ENCODE measurements at regions not wholly inside any gene's neighbourhood (a gene's known extent, or its start where the extent isn't known, plus 50 kb on each side); places are given as distances from the start of the nearest gene placed in this dataset.

DNA sequence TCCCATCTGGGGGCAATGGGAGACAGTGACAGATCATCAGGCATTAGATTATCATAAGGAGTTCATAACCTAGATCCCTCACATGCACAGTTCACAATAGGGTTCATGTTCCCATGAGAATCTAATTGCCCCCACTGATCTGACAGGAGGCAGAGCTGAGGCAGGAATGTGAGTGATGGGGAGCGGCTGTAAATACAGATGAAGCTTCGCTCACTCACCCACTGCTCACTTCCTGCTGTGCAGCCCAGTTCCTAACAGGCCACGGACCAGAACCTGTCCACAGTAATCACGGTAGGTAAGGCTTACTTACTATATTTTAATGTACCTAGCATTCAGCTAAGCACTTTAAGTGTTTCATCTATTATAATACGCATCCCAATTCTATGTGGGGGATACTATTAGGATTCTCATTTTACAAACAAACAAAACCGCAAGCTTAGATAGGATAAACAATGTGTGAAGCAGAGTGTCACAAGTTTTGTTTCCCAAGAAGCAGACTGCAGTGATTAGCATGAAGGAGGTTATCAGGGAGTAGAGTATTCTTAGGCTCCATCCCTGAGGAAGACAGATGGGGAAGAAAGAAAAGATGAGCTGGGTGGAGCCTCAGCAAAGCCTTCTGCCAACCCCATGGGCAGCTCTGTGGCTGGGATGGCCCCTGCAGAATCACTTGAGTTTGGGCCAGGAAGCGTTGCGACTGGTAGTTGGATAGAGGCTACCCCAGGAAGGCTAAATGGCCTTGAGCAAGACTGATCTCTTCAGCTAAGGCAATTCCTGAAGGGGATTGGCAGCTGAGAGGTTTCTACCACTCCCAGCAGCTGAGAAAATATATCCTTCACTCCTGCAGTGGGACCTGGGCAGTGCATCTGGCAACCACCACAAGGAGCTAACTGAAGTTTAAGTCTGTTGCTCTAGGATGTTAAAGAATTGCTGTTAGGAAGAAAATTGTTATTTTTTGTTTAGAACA is 133.1 kb downstream of the MREG start:
- Histone ChIP-seq H3K4me2 (ENCODE audit: low read length) (no peak overlapping the region), H4K20me1 (ENCODE audit: control insufficient read depth, insufficient read depth, low read depth, low read length) (no peaks in the 10 kb centered on the region), H3K4me3 (ENCODE audit: low read length) (no peak overlapping the region), H3K79me2 (ENCODE audit: control insufficient read depth, low read length) (no peaks in the 10 kb centered on the region), H3K36me3 (ENCODE audit: control insufficient read depth, low read length) (no peaks in the 10 kb centered on the region), H3K9me3 (ENCODE audit: control insufficient read depth, insufficient read depth, low read length) (no peaks in the 10 kb centered on the region), H3K9me2 (replicated peaks; ENCODE audit: control insufficient read depth, low read length) (no peaks in the 10 kb centered on the region), H3K27ac (ENCODE audit: low read depth, low read length) (no peak overlapping the region), H3K27me3 (ENCODE audit: control insufficient read depth, low read length) (no peaks in the 10 kb centered on the region), H3F3A (ENCODE audit: control insufficient read depth, insufficient read depth) (no peaks in the 10 kb centered on the region), H3K4me1 (ENCODE audit: control insufficient read depth, low read length) (no peaks in the 10 kb centered on the region)
- TF ChIP-seq, protein P1, sequence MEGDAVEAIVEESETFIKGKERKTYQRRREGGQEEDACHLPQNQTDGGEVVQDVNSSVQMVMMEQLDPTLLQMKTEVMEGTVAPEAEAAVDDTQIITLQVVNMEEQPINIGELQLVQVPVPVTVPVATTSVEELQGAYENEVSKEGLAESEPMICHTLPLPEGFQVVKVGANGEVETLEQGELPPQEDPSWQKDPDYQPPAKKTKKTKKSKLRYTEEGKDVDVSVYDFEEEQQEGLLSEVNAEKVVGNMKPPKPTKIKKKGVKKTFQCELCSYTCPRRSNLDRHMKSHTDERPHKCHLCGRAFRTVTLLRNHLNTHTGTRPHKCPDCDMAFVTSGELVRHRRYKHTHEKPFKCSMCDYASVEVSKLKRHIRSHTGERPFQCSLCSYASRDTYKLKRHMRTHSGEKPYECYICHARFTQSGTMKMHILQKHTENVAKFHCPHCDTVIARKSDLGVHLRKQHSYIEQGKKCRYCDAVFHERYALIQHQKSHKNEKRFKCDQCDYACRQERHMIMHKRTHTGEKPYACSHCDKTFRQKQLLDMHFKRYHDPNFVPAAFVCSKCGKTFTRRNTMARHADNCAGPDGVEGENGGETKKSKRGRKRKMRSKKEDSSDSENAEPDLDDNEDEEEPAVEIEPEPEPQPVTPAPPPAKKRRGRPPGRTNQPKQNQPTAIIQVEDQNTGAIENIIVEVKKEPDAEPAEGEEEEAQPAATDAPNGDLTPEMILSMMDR (IDR thresholded peaks at IDR 0.05; ENCODE audit: low read depth, low read length, poor library complexity, severe bottlenecking), result no peak
- no peak for TF ChIP-seq EZH2phosphoT487 (IDR thresholded peaks at IDR 0.05; ENCODE audit: borderline replicate concordance, low read length)

- no peak for TF ChIP-seq EZH2phosphoT487 (IDR thresholded peaks at IDR 0.05; ENCODE audit: borderline replicate concordance, low read length)
- TF ChIP-seq, protein P1 (IDR thresholded peaks at IDR 0.05; ENCODE audit: low read depth, low read length, poor library complexity, severe bottlenecking), result no peak
- H3K27ac ChIP-seq (ENCODE audit: low read depth, low read length), result no peak overlapping the region
- no peaks in the 10 kb centered on the region for H3K36me3 ChIP-seq (ENCODE audit: control insufficient read depth, low read length)
- H3F3A ChIP-seq (ENCODE audit: control insufficient read depth, insufficient read depth), result no peaks in the 10 kb centered on the region
- H4K20me1 ChIP-seq (ENCODE audit: control insufficient read depth, insufficient read depth, low read depth, low read length), result no peaks in the 10 kb centered on the region
- H3K4me2 ChIP-seq (ENCODE audit: low read length), result no peak overlapping the region
- no peaks in the 10 kb centered on the region for H3K9me2 ChIP-seq (replicated peaks; ENCODE audit: control insufficient read depth, low read length)
- no peaks in the 10 kb centered on the region for H3K9me3 ChIP-seq (ENCODE audit: control insufficient read depth, insufficient read depth, low read length)
- H3K4me3 ChIP-seq (ENCODE audit: low read length), result no peak overlapping the region
- H3K27me3 ChIP-seq (ENCODE audit: control insufficient read depth, low read length), result no peaks in the 10 kb centered on the region
- H3K4me1 ChIP-seq (ENCODE audit: control insufficient read depth, low read length), result no peaks in the 10 kb centered on the region
- H3K79me2 ChIP-seq (ENCODE audit: control insufficient read depth, low read length), result no peaks in the 10 kb centered on the region
Observed at GRCh38 chr2:215879331-215879730, 134.0 kb downstream of the MREG start.

GRCh38 chr2:215878476-215879063 is 134.8 kb downstream of the MREG start:
- Histone ChIP-seq H3K4me3 (ENCODE audit: low read length) (no peak overlapping the region), H3K4me1 (ENCODE audit: control insufficient read depth, low read length) (no peaks in the 10 kb centered on the region), H3K4me2 (ENCODE audit: low read length) (no peak overlapping the region), H3K27me3 (ENCODE audit: control insufficient read depth, low read length) (no peaks in the 10 kb centered on the region), H3K36me3 (ENCODE audit: control insufficient read depth, low read length) (no peaks in the 10 kb centered on the region), H3K9me3 (ENCODE audit: control insufficient read depth, insufficient read depth, low read length) (no peaks in the 10 kb centered on the region), H3K27ac (ENCODE audit: low read depth, low read length) (no peak overlapping the region), H3F3A (ENCODE audit: control insufficient read depth, insufficient read depth) (no peaks in the 10 kb centered on the region), H3K79me2 (ENCODE audit: control insufficient read depth, low read length) (no peaks in the 10 kb centered on the region), H3K9me2 (replicated peaks; ENCODE audit: control insufficient read depth, low read length) (no peaks in the 10 kb centered on the region), H4K20me1 (ENCODE audit: control insufficient read depth, insufficient read depth, low read depth, low read length) (no peaks in the 10 kb centered on the region)
- no peak for TF ChIP-seq EZH2phosphoT487 (IDR thresholded peaks at IDR 0.05; ENCODE audit: borderline replicate concordance, low read length)
- TF ChIP-seq, protein P1 (IDR thresholded peaks at IDR 0.05; ENCODE audit: low read depth, low read length, poor library complexity, severe bottlenecking), result no peak

All from DOHH2 (cell line).